ENCODE measurements at regions not wholly inside any gene's neighbourhood (a gene's known extent, or its start where the extent isn't known, plus 50 kb on each side); places are given as distances from the start of the nearest gene placed in this dataset.

DNA sequence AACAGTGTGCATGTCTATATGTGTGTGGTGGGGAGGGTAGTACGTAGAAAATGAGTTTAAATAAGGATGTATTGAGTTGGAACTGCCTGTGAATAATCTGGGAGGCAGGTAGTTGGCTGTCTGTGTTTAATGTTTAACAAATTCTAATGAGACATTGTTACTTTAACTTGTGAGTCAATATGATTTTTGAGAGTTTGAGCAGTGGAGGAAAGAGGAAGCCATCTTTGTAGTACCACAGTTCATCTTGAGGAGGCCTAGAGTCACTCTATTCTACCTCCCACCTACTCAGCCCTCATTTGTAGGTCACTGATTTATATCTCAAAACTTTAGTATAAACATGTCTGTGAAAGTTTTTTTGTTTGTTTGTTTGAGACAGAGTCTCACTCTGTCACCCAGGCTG lies 129.9 kb upstream of the ITGB1 start:
- Histone ChIP-seq H3K9ac (ENCODE audit: low read depth, low read length) (peak overlapping the region; percentile 17; the same call in 1 of the 2 replicates), H3K9me3 (ENCODE audit: insufficient read depth, low read length, severe bottlenecking) (peaks cover 5% of the 10 kb centered on the region), H3K27ac (ENCODE audit: low read length) (peak overlapping the region; percentile 84), H3K4me1 (ENCODE audit: insufficient read depth, low read length) (peaks cover 23% of the 10 kb centered on the region), H3K27me3 (ENCODE audit: insufficient read depth, low read length, poor library complexity) (no peaks in the 10 kb centered on the region), H3K4me2 (ENCODE audit: insufficient read depth, low read length) (peak overlapping the region; percentile 42; the same call in 1 of the 2 replicates), H2AFZ (ENCODE audit: low read depth, low read length) (peak overlapping the region; percentile 62; the same call in 1 of the 2 replicates), H4K20me1 (ENCODE audit: insufficient read depth, low read length) (no peaks in the 10 kb centered on the region), H3K4me3 (ENCODE audit: low read depth in 1 of 2, low read length in 2 of 2) (no peak overlapping the region), H3K36me3 (ENCODE audit: insufficient read depth, low read length) (no peaks in the 10 kb centered on the region), H3K79me2 (ENCODE audit: insufficient read depth, low read length) (no peaks in the 10 kb centered on the region)
- ATAC-seq (ENCODE audit: insufficient read depth, low read depth) (no peak), DNase-seq (no peak)
- TF ChIP-seq, protein P1, sequence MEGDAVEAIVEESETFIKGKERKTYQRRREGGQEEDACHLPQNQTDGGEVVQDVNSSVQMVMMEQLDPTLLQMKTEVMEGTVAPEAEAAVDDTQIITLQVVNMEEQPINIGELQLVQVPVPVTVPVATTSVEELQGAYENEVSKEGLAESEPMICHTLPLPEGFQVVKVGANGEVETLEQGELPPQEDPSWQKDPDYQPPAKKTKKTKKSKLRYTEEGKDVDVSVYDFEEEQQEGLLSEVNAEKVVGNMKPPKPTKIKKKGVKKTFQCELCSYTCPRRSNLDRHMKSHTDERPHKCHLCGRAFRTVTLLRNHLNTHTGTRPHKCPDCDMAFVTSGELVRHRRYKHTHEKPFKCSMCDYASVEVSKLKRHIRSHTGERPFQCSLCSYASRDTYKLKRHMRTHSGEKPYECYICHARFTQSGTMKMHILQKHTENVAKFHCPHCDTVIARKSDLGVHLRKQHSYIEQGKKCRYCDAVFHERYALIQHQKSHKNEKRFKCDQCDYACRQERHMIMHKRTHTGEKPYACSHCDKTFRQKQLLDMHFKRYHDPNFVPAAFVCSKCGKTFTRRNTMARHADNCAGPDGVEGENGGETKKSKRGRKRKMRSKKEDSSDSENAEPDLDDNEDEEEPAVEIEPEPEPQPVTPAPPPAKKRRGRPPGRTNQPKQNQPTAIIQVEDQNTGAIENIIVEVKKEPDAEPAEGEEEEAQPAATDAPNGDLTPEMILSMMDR (IDR thresholded peaks at IDR 0.05; ENCODE audit: borderline replicate concordance, extremely low read depth, low read length, poor library complexity, severe bottlenecking): no peak
- TF ChIP-seq EZH2 (IDR thresholded peaks at IDR 0.05; ENCODE audit: borderline replicate concordance, low read depth, low read length, severe bottlenecking): no peak

DNA sequence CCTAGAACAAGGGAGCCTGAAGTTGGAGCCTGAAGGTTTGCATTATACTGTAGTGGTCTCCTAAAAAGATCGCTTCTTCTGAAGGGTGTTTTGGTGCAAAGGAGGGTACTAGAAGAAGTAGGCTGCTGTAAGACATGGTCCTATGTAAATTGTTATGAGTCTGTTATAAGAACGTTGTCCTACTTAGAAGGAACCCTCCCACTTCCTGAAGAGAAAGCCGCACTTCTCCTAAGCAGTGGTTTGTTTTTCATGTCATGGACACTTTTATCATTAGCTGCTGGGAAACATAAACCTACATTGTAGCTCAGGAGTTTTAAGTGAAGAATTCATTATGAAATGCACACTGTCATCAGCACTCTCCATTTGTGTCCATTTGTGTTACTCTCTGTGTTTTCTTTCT lies 129.1 kb upstream of the ITGB1 start:
- H3K79me2 ChIP-seq (ENCODE audit: insufficient read depth, low read length): no peaks in the 10 kb centered on the region
- H3K27me3 ChIP-seq (ENCODE audit: insufficient read depth, low read length, poor library complexity): no peaks in the 10 kb centered on the region
- no peaks in the 10 kb centered on the region for H3K36me3 ChIP-seq (ENCODE audit: insufficient read depth, low read length)
- peak overlapping the region; percentile 42 for H3K4me2 ChIP-seq (ENCODE audit: insufficient read depth, low read length)
- peak overlapping the region in 1 of 2 experiments; percentile 16; a peak in 2 of 4 replicates for H3K4me3 ChIP-seq (ENCODE audit: low read depth in 1 of 2, low read length in 2 of 2)
- peaks cover 23% of the 10 kb centered on the region for H3K4me1 ChIP-seq (ENCODE audit: insufficient read depth, low read length)
- peak; percentile 97 for ATAC-seq (ENCODE audit: insufficient read depth, low read depth)
- peak overlapping the region; percentile 84 for H3K27ac ChIP-seq (ENCODE audit: low read length)
- H2AFZ ChIP-seq (ENCODE audit: low read depth, low read length): peak overlapping the region; percentile 62
- H4K20me1 ChIP-seq (ENCODE audit: insufficient read depth, low read length): no peaks in the 10 kb centered on the region
- H3K9me3 ChIP-seq (ENCODE audit: insufficient read depth, low read length, severe bottlenecking): peaks cover 5% of the 10 kb centered on the region
- peak overlapping the region; percentile 17; the same call in 1 of the 2 replicates for H3K9ac ChIP-seq (ENCODE audit: low read depth, low read length)
- peak; percentile 58 for DNase-seq
- TF ChIP-seq, protein P1 (IDR thresholded peaks at IDR 0.05; ENCODE audit: borderline replicate concordance, extremely low read depth, low read length, poor library complexity, severe bottlenecking): no peak
- no peak for TF ChIP-seq EZH2 (IDR thresholded peaks at IDR 0.05; ENCODE audit: borderline replicate concordance, low read depth, low read length, severe bottlenecking)

DNA sequence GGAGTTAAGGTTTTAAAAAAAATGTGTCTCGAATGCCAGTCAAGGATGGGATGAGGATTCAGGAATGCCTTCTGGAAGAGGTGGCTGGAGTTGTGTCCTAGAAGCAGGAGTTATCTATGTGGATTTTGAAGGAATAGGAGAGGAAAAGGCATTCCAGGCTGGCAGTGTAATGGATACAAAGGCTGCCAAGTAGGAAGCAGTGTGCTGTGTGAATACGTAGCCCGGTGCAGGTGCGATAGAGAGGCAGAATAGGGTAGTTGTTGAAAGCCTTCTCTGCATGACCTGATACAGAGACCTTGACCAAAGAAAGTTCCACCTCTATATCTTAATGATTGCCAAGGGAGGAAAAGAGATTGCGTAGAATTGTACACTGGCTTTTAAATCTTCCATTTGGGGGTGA lies 128.1 kb upstream of the ITGB1 start:
- H3K27me3 ChIP-seq (ENCODE audit: insufficient read depth, low read length, poor library complexity): no peaks in the 10 kb centered on the region
- no peaks in the 10 kb centered on the region for H3K36me3 ChIP-seq (ENCODE audit: insufficient read depth, low read length)
- no peak for DNase-seq
- TF ChIP-seq, protein P1 (IDR thresholded peaks at IDR 0.05; ENCODE audit: borderline replicate concordance, extremely low read depth, low read length, poor library complexity, severe bottlenecking): no peak
- TF ChIP-seq EZH2 (IDR thresholded peaks at IDR 0.05; ENCODE audit: borderline replicate concordance, low read depth, low read length, severe bottlenecking): no peak
- no peak for ATAC-seq (ENCODE audit: insufficient read depth, low read depth)
- 0 out of 2 replicates have a peak overlapping the region, but pooled peaks have one; percentile 30 for H2AFZ ChIP-seq (ENCODE audit: low read depth, low read length)
- H3K27ac ChIP-seq (ENCODE audit: low read length): peak overlapping the region; percentile 84
- no peaks in the 10 kb centered on the region for H4K20me1 ChIP-seq (ENCODE audit: insufficient read depth, low read length)
- H3K4me3 ChIP-seq (ENCODE audit: low read depth in 1 of 2, low read length in 2 of 2): no peak overlapping the region
- peaks cover 23% of the 10 kb centered on the region for H3K4me1 ChIP-seq (ENCODE audit: insufficient read depth, low read length)
- peaks cover 5% of the 10 kb centered on the region for H3K9me3 ChIP-seq (ENCODE audit: insufficient read depth, low read length, severe bottlenecking)
- no peaks in the 10 kb centered on the region for H3K79me2 ChIP-seq (ENCODE audit: insufficient read depth, low read length)
- H3K4me2 ChIP-seq (ENCODE audit: insufficient read depth, low read length): no peak overlapping the region
- no peak overlapping the region for H3K9ac ChIP-seq (ENCODE audit: low read depth, low read length)
